HCT116 (cell line): ENCODE measurements at regions not wholly inside any gene's neighbourhood (a gene's known extent, or its start where the extent isn't known, plus 50 kb on each side); places are given as distances from the start of the nearest gene placed in this dataset.

Experiments
- ATAC-seq: fragments of 200-7000 bp; cut with Tn5 transposase; 2 replicates; pipeline ENCODE4 v1.9.1; 2020; ENCODE audit warnings: mild to moderate bottlenecking, moderate library complexity
- BruUV-seq: library from RNA; stranded (reverse); fragments of 400-500 nt; replicated peaks from 2 replicates; lab custom pipeline; 2021; lab: Mats Ljungman, UMichigan
- CTCF ChIA-PET: fragments of 300-600 bp; sonication (Branson Sonifier 250); formaldehyde crosslinking; loops from one replicate; lab custom pipeline; 2021; ENCODE audit warnings: antibody characterized with exemption; lab: Charles Lee
- POLR2A ChIA-PET: fragments of 300-600, 350-600 bp; sonication (Branson Sonifier 250); formaldehyde crosslinking; loops from one replicate; lab custom pipeline; 2021; ENCODE audit warnings: antibody characterized with exemption; lab: Charles Lee
- RAD21 ChIA-PET, 2 experiments: fragments of 300-600 bp; sonication (Branson Sonifier 250); formaldehyde crosslinking; loops; one replicate each; lab custom pipeline; 2023; ENCODE audit warnings: low total read pairs in 2 of 2; ENCODE audit not compliant: uncharacterized antibody in 2 of 2, unreplicated experiment in 2 of 2, low non-redundant PET in 1 of 2; lab: Charles Lee
- DNase-seq: peaks from one replicate; pipeline ENCODE4 v3.0.0-alpha.2; 2010; ENCODE audit warnings: low read depth, low spot score
- H2AFZ ChIP-seq: fragments of 200-600 bp; shearing (Covaris generic), sonication (generic); 2 replicates; pipeline ENCODE4 v1.6.1; 2017; ENCODE audit warnings: low read depth, mixed run types, mixed read lengths, antibody characterized with exemption, low read length; ENCODE audit not compliant: poor library complexity, severe bottlenecking
- H3K27ac ChIP-seq: 2 replicates; pipeline ENCODE4 v1.5.1; 2012; ENCODE audit warnings: low read depth, low read length
- H3K27me3 ChIP-seq: fragments of 200-600 bp; sonication (generic); 2 replicates; pipeline ENCODE4 v1.6.1; 2016; ENCODE audit warnings: mixed run types, low read length, mixed read lengths; ENCODE audit not compliant: insufficient read depth
- H3K36me3 ChIP-seq, 2 experiments: fragments of 200-500 bp in 1 of 2; fragments of 200-600 bp in 1 of 2; sonication (Bioruptor generic) in 1 of 2; sonication (generic) in 1 of 2; 2 replicates each; pipeline versions ENCODE4 v1.5.1 to v1.6.1; 2014 to 2016; ENCODE audit warnings: low read length in 2 of 2, inconsistent platforms in 1 of 2, mixed read lengths in 1 of 2, mixed run types in 1 of 2; ENCODE audit not compliant: insufficient read depth in 2 of 2, control insufficient read depth in 1 of 2
- H3K4me1 ChIP-seq, 2 experiments: fragments of 200-600 bp in 1 of 2; sonication (generic) in 1 of 2; 2 replicates each; pipeline versions ENCODE4 v1.5.1 to v1.6.1; 2012 to 2017; ENCODE audit warnings: low read length in 2 of 2, inconsistent platforms in 1 of 2, mild to moderate bottlenecking in 1 of 2, mixed read lengths in 1 of 2, mixed run types in 1 of 2, moderate library complexity in 1 of 2; ENCODE audit not compliant: insufficient read depth in 2 of 2, control insufficient read depth in 1 of 2
- H3K4me2 ChIP-seq: fragments of 200-600 bp; sonication (generic); 2 replicates; pipeline ENCODE4 v1.6.1; 2017; ENCODE audit warnings: mixed run types, low read length, mixed read lengths
- H3K4me3 ChIP-seq, 2 experiments: fragments of 200-600 bp in 1 of 2; sonication (generic) in 1 of 2; replicated peaks in 1 of 2; 2 replicates each; pipeline ENCODE4 v1.5.1; 2011 to 2016; ENCODE audit warnings: low read length in 2 of 2, control low read depth in 1 of 2, low read depth in 1 of 2, mild to moderate bottlenecking in 1 of 2, mixed read lengths in 1 of 2, mixed run types in 1 of 2
- H3K79me2 ChIP-seq: fragments of 200-600 bp; sonication (generic); 2 replicates; pipeline ENCODE4 v1.6.1; 2017; ENCODE audit warnings: mild to moderate bottlenecking, mixed run types, low read length, moderate library complexity, mixed read lengths; ENCODE audit not compliant: insufficient read depth
- H3K9ac ChIP-seq: fragments of 200-600 bp; sonication (generic); 2 replicates; pipeline ENCODE4 v1.6.1; 2016; ENCODE audit warnings: low read length, mixed read lengths
- H3K9me2 ChIP-seq: fragments of 200-600 bp; sonication (generic), shearing (Covaris generic); 2 replicates; pipeline ENCODE4 v1.6.1; 2017; ENCODE audit warnings: mixed run types, mild to moderate bottlenecking, moderate library complexity; ENCODE audit not compliant: insufficient read depth
- H3K9me3 ChIP-seq, 2 experiments: fragments of 200-500 bp in 1 of 2; fragments of 200-600 bp in 1 of 2; sonication (Bioruptor generic) in 1 of 2; sonication (generic) in 1 of 2; 2 replicates each; pipeline ENCODE4 v1.6.1; 2014 to 2017; ENCODE audit warnings: low read length in 2 of 2, mixed read lengths in 2 of 2, inconsistent platforms in 1 of 2, low read depth in 1 of 2, mild to moderate bottlenecking in 1 of 2, mixed run types in 1 of 2, moderate library complexity in 1 of 2; ENCODE audit not compliant: control insufficient read depth in 1 of 2, insufficient read depth in 1 of 2
- H4K20me1 ChIP-seq: fragments of 200-600 bp; sonication (generic), shearing (Covaris generic); 2 replicates; pipeline ENCODE4 v1.6.1; 2017; ENCODE audit warnings: mixed run types, mild to moderate bottlenecking, moderate library complexity; ENCODE audit not compliant: insufficient read depth
- CEBPB ChIP-seq: IDR thresholded peaks from 2 replicates; pipeline ENCODE4 v1.6.1; 2012; ENCODE audit warnings: low read depth
- ELF1 ChIP-seq: IDR thresholded peaks from 2 replicates; pipeline ENCODE4 v1.6.1; 2012; ENCODE audit warnings: low read depth, borderline replicate concordance
- EZH2 ChIP-seq: fragments of 200-600 bp; sonication (generic); IDR thresholded peaks from 2 replicates; pipeline ENCODE4 v1.6.1; 2017; ENCODE audit warnings: antibody characterized with exemption, mixed run types
- FOSL1 ChIP-seq: IDR thresholded peaks from 2 replicates; pipeline ENCODE4 v1.6.1; 2012; ENCODE audit warnings: low read depth
- JUND ChIP-seq: IDR thresholded peaks from 2 replicates; pipeline ENCODE4 v1.6.1; 2012
- MAX ChIP-seq: IDR thresholded peaks from 2 replicates; pipeline ENCODE4 v1.6.1; 2012
- POLR2A ChIP-seq: IDR thresholded peaks from 2 replicates; pipeline ENCODE4 v1.7.0; 2011; ENCODE audit warnings: borderline replicate concordance; ENCODE audit not compliant: insufficient read depth, insufficient read length; ENCODE audit errors: extremely low read depth
- POLR2AphosphoS5 ChIP-seq: IDR thresholded peaks from 2 replicates; pipeline ENCODE4 v1.6.1; 2011; ENCODE audit warnings: mild to moderate bottlenecking, low read depth, low read length, moderate library complexity
- RAD21 ChIP-seq: IDR thresholded peaks from 2 replicates; pipeline ENCODE4 v1.6.1; 2012; ENCODE audit warnings: low read depth, mild to moderate bottlenecking
- SIN3A ChIP-seq: IDR thresholded peaks from 2 replicates; pipeline ENCODE4 v1.6.1; 2012; ENCODE audit warnings: low read depth
- SP1 ChIP-seq: IDR thresholded peaks from 2 replicates; pipeline ENCODE4 v1.6.1; 2012; ENCODE audit warnings: low read depth
- TCF7L2 ChIP-seq: IDR thresholded peaks from 2 replicates; pipeline ENCODE4 v1.7.0; 2011; ENCODE audit warnings: borderline replicate concordance, inconsistent platforms; ENCODE audit not compliant: insufficient read depth, insufficient read length; ENCODE audit errors: extremely low read depth
- YY1 ChIP-seq: IDR thresholded peaks from 2 replicates; pipeline ENCODE4 v1.6.1; 2011; ENCODE audit warnings: low read length, low read depth, moderate library complexity, mild to moderate bottlenecking; ENCODE audit not compliant: insufficient replicate concordance; ENCODE audit errors: extremely low read depth
- ZFX ChIP-seq: fragments of 450-650 bp; IDR thresholded peaks from 2 replicates; pipeline ENCODE4 v1.6.1; 2017
- ZNF274 ChIP-seq: fragments of 200-500 bp; sonication (Bioruptor generic); IDR thresholded peaks from 2 replicates; pipeline ENCODE4 v1.6.1; 2014; ENCODE audit warnings: mild to moderate bottlenecking, low read depth, low read length, inconsistent platforms
- intact Hi-C: fragments of 100-400 bp; cut with micrococcal nuclease; formaldehyde crosslinking; loops from 2 replicates; pipeline ENCODE4 v1.10.0; 2022

DNA sequence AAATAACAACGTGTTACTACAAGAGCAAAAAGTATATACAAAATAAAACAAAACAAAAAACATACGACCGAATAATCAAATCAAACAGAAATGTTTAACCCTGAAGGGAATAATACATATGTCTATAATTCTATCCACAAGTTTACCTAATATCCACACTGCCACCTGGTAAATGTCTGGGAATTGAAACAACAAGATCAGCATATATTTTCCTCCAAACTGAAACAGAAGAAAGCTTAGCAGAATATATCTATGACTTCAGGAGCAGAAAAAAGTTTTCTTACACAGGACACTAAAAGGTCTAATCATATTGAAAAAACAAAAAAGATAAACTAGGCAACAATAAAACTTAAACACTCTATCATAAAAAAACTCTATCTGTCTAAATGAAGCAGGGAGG is 404.0 kb downstream of the CDH11 start:
- ATAC-seq (no peak), DNase-seq (no peak)
- Histone ChIP-seq H3K36me3 (no peaks in the 10 kb centered on the region), H3K27me3 (no peaks in the 10 kb centered on the region), H3K4me3 (no peak overlapping the region), H3K9me3 (peaks cover 0 to 25% of the 10 kb centered on the region in 2 experiments; a peak in 2 of 4 replicates), H3K27ac (no peak overlapping the region), H3K4me1 (no peaks in the 10 kb centered on the region), H3K9ac (no peak overlapping the region), H2AFZ (no peak overlapping the region), H4K20me1 (no peaks in the 10 kb centered on the region), H3K9me2 (no peaks in the 10 kb centered on the region), H3K4me2 (no peak overlapping the region), H3K79me2 (no peaks in the 10 kb centered on the region)
- no peak for TF ChIP-seq FOSL1
- no peak for TF ChIP-seq MAX
- TF ChIP-seq ZNF274, result no peak
- TF ChIP-seq YY1, result no peak
- no peak for TF ChIP-seq POLR2AphosphoS5
- TF ChIP-seq TCF7L2, result no peak
- no peak for TF ChIP-seq EZH2
- ChIA-PET RAD21 (no interaction called here), CTCF (no interaction called here), POLR2A (no interaction called here)
- intact Hi-C loops, result no loop called here
- BruUV-seq, result no TSS peak

- no peaks in the 10 kb centered on the region for H4K20me1 ChIP-seq
- intact Hi-C loops, result no loop called here
- no peak overlapping the region for H3K27ac ChIP-seq
- H3K9me3 ChIP-seq, result peaks cover 4 to 18% of the 10 kb centered on the region in 2 experiments; a peak in 2 of 4 replicates
- H3K4me2 ChIP-seq, result no peak overlapping the region
- ChIA-PET RAD21 (no interaction called here), CTCF (no interaction called here), POLR2A (no interaction called here)
- no peak overlapping the region for H3K9ac ChIP-seq
- H3K79me2 ChIP-seq, result no peaks in the 10 kb centered on the region
- no peaks in the 10 kb centered on the region for H3K27me3 ChIP-seq
- no peak for TF ChIP-seq CEBPB
- no peak for TF ChIP-seq RAD21
- TF ChIP-seq SIN3A, result no peak
- no peak for TF ChIP-seq SP1
- TF ChIP-seq JUND, result no peak
- no peak for TF ChIP-seq ZNF274
- TF ChIP-seq MAX, result no peak
- TF ChIP-seq EZH2, result no peak
- no peak for TF ChIP-seq FOSL1
- no peak for TF ChIP-seq ELF1
- no peak for TF ChIP-seq YY1
- no peak for TF ChIP-seq POLR2A
- TF ChIP-seq POLR2AphosphoS5, result no peak
- no peak for TF ChIP-seq ZFX
- BruUV-seq, result no TSS peak
- DNase-seq (no peak), ATAC-seq (no peak)
- no peaks in the 10 kb centered on the region for H3K9me2 ChIP-seq
- H3K4me3 ChIP-seq, result no peak overlapping the region
- no peaks in the 10 kb centered on the region for H3K4me1 ChIP-seq
- H3K36me3 ChIP-seq, result no peaks in the 10 kb centered on the region
- no peak overlapping the region for H2AFZ ChIP-seq
Observed at GRCh38 chr16:64715624-64716023, 406.2 kb downstream of the CDH11 start.
